ENCODE measurements at regions not wholly inside any gene's neighbourhood (a gene's known extent, or its start where the extent isn't known, plus 50 kb on each side); places are given as distances from the start of the nearest gene placed in this dataset.

- Histone ChIP-seq H3K27ac (replicated peaks) (no peak overlapping the region), H3K4me3 (replicated peaks; ENCODE audit: insufficient read depth, low read length) (no peak overlapping the region), H3K27me3 (ENCODE audit: insufficient read depth, poor library complexity, severe bottlenecking) (no peaks in the 10 kb centered on the region)
- TF ChIP-seq GABPA (IDR thresholded peaks at IDR 0.05; ENCODE audit: low read depth) (no peak), CTCF (IDR thresholded peaks at IDR 0.05; ENCODE audit: insufficient read depth, low read length) (no peak), POLR2AphosphoS5 (IDR thresholded peaks at IDR 0.05; ENCODE audit: low read depth) (no peak), REST (IDR thresholded peaks at IDR 0.05; ENCODE audit: insufficient replicate concordance, low read depth) (no peak), SPI1 (IDR thresholded peaks at IDR 0.05; ENCODE audit: borderline replicate concordance, low read depth) (no peak)
- DNase-seq (ENCODE audit: low read depth in 1 of 2, low spot score in 1 of 2) = no peak
These were observed 865.3 kb downstream of the TBC1D22A start for GRCh38 chr22:47627556-47628253.

GRCh38 chr22:47626428-47627390 lies 864.3 kb downstream of the TBC1D22A start:
- H3K27me3 ChIP-seq (ENCODE audit: insufficient read depth, poor library complexity, severe bottlenecking) = no peaks in the 10 kb centered on the region
- no peak for DNase-seq (ENCODE audit: low read depth in 1 of 2, low spot score in 1 of 2)
- H3K27ac ChIP-seq (replicated peaks) = no peak overlapping the region
- TF ChIP-seq CTCF (IDR thresholded peaks at IDR 0.05; ENCODE audit: insufficient read depth, low read length) = no peak
- TF ChIP-seq POLR2AphosphoS5 (IDR thresholded peaks at IDR 0.05; ENCODE audit: low read depth) = no peak
- no peak for TF ChIP-seq SPI1 (IDR thresholded peaks at IDR 0.05; ENCODE audit: borderline replicate concordance, low read depth)
- no peak for TF ChIP-seq GABPA (IDR thresholded peaks at IDR 0.05; ENCODE audit: low read depth)
- TF ChIP-seq REST (IDR thresholded peaks at IDR 0.05; ENCODE audit: insufficient replicate concordance, low read depth) = no peak
- no peak overlapping the region for H3K4me3 ChIP-seq (replicated peaks; ENCODE audit: insufficient read depth, low read length)

GRCh38 chr22:47625531-47626427 lies 863.3 kb downstream of the TBC1D22A start:
- Histone ChIP-seq H3K27me3 (ENCODE audit: insufficient read depth, poor library complexity, severe bottlenecking) (no peaks in the 10 kb centered on the region), H3K4me3 (replicated peaks; ENCODE audit: insufficient read depth, low read length) (no peak overlapping the region), H3K27ac (replicated peaks) (no peak overlapping the region)
- TF ChIP-seq SPI1 (IDR thresholded peaks at IDR 0.05; ENCODE audit: borderline replicate concordance, low read depth) (no peak), GABPA (IDR thresholded peaks at IDR 0.05; ENCODE audit: low read depth) (no peak), REST (IDR thresholded peaks at IDR 0.05; ENCODE audit: insufficient replicate concordance, low read depth) (no peak), CTCF (IDR thresholded peaks at IDR 0.05; ENCODE audit: insufficient read depth, low read length) (no peak), POLR2AphosphoS5 (IDR thresholded peaks at IDR 0.05; ENCODE audit: low read depth) (no peak)
- DNase-seq (ENCODE audit: low read depth in 1 of 2, low spot score in 1 of 2) = no peak

Measured in HL-60 (cell line).